ENCODE measurements at regions not wholly inside any gene's neighbourhood (a gene's known extent, or its start where the extent isn't known, plus 50 kb on each side); places are given as distances from the start of the nearest gene placed in this dataset.

DNA sequence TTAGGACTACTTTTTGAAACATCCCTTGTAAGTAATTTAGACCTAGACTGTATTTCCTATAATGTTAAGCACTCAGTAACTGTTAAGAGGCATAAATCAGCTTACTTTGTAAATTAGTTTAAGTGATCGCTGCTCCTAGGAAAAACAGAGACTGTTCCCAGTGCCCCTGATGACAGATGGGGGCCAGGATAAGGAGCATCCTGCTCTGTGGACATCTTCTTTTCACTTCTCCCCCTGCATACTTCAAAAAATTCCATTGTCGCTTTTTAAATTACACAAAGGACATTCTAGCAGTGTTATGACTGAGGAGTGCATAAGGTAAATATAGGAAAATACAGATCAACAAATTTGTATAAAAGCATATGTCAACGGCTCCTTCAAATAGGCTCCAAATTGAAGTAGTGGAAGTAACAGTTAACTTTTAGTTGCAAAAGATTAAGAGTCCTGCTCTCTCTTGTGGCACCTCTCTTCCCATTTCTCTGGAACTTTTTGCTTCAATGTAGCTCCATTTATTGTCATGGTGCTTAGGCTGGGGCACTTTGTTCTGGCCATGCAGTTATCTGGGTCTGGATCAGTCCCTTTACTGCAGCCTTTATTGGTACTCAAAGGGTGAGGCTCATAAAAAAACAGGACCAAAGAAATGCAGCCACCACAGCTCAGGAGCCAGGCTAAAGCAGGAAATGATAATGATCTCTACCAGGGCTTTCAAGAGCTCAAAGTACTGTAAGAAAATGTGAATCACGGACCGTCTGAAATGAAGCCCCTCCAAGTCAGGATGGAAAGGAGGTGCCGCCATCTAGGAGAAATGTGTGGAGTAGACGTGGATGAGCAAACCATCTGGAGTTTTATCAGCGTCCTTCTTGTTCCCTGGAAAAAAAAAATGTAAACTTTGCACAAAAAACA lies 162.1 kb upstream of the ZNF516 start:
- TF ChIP-seq POLR2AphosphoS5 (IDR thresholded peaks at IDR 0.05; ENCODE audit: low read depth, low read length): no peak
- no peak for TF ChIP-seq POLR2A (IDR thresholded peaks at IDR 0.05; ENCODE audit: low read depth, low read length)
